Islet precursor cell (in vitro differentiated cells): ENCODE measurements at regions not wholly inside any gene's neighbourhood (a gene's known extent, or its start where the extent isn't known, plus 50 kb on each side); places are given as distances from the start of the nearest gene placed in this dataset.

Source experiments
- DNase-seq: peaks from one replicate; pipeline ENCODE4 v3.0.0-alpha.2; 2018

GRCh38 chr17:79233916-79234551 lies 159.4 kb downstream of the ENGASE start:
- DNase-seq, result no peak

- no peak for DNase-seq
Measured at GRCh38 chr17:79232957-79233356, 158.3 kb downstream of the ENGASE start.

GRCh38 chr17:79231766-79232287 lies 157.2 kb downstream of the ENGASE start:
- DNase-seq, result no peak

GRCh38 chr17:79230576-79230975 lies 156.0 kb downstream of the ENGASE start:
- no peak for DNase-seq

GRCh38 chr17:79226037-79226436 lies 151.4 kb downstream of the ENGASE start:
- no peak for DNase-seq

GRCh38 chr17:79224903-79225302 lies 150.3 kb downstream of the ENGASE start:
- DNase-seq, result no peak

GRCh38 chr17:79224476-79224875 lies 149.9 kb downstream of the ENGASE start:
- no peak for DNase-seq

GRCh38 chr17:79223953-79224352 lies 149.3 kb downstream of the ENGASE start:
- DNase-seq, result no peak

GRCh38 chr17:79223471-79223870 lies 148.8 kb downstream of the ENGASE start:
- no peak for DNase-seq

- DNase-seq, result no peak
Measured at GRCh38 chr17:79221597-79221996, 147.0 kb downstream of the ENGASE start.

- peak; percentile 84 for DNase-seq
Measured at GRCh38 chr17:79220713-79221291, 146.2 kb downstream of the ENGASE start.

GRCh38 chr17:79220201-79220712 lies 145.6 kb downstream of the ENGASE start:
- no peak for DNase-seq

GRCh38 chr17:79219208-79219935 lies 144.7 kb downstream of the ENGASE start:
- no peak for DNase-seq

GRCh38 chr17:79218825-79219200 lies 144.2 kb downstream of the ENGASE start:
- DNase-seq, result no peak

- no peak for DNase-seq
Measured at GRCh38 chr17:79218175-79218824, 143.7 kb downstream of the ENGASE start.

- DNase-seq, result no peak
Measured at GRCh38 chr17:79217473-79218135, 143.0 kb downstream of the ENGASE start.

- no peak for DNase-seq
Measured at GRCh38 chr17:79216826-79217225, 142.2 kb downstream of the ENGASE start.

- DNase-seq, result no peak
Measured at GRCh38 chr17:79216391-79216790, 141.8 kb downstream of the ENGASE start.

GRCh38 chr17:79215631-79216030 lies 141.0 kb downstream of the ENGASE start:
- no peak for DNase-seq

- no peak for DNase-seq
Measured at GRCh38 chr17:79214940-79215604, 140.4 kb downstream of the ENGASE start.

- DNase-seq, result no peak
Measured at GRCh38 chr17:79214459-79214858, 139.8 kb downstream of the ENGASE start.

GRCh38 chr17:79213305-79213704 lies 138.7 kb downstream of the ENGASE start:
- DNase-seq, result no peak
